Suppressor macrophage treated with lipopolysaccharide for 1 hour (primary cell): ENCODE measurements at regions not wholly inside any gene's neighbourhood (a gene's known extent, or its start where the extent isn't known, plus 50 kb on each side); places are given as distances from the start of the nearest gene placed in this dataset.
"Not testable (repeated sequence)": the region's sequence is repeated elsewhere in the genome, so short reads cannot be mapped to it uniquely, and the experiment has no call there.

Experiments
- DNase-seq, 3 donors: peaks; one replicate each; pipeline ENCODE4 v3.0.0-alpha.2; 2020 to 2022

DNA sequence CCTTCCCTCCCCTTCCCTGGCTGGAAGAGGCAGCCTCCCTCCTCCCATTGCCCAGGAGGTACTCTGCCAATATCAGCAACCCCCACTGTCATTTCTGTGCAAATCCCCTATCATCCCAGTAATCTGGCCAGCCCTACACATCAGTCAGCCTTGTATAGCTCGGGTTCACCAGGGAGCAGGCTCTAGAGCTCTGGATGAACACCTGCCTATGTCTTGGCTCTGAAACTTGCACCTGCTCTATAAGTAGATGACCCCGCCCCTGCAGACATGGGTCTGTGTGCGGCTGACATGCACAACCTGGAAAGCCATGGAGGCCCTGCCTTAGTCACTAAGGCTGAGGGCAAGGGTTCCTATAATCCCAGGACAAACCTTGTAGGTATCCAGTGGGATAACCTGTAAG lies 1042.9 kb downstream of the UQCRFS1 start:
- DNase-seq: no peak

DNA sequence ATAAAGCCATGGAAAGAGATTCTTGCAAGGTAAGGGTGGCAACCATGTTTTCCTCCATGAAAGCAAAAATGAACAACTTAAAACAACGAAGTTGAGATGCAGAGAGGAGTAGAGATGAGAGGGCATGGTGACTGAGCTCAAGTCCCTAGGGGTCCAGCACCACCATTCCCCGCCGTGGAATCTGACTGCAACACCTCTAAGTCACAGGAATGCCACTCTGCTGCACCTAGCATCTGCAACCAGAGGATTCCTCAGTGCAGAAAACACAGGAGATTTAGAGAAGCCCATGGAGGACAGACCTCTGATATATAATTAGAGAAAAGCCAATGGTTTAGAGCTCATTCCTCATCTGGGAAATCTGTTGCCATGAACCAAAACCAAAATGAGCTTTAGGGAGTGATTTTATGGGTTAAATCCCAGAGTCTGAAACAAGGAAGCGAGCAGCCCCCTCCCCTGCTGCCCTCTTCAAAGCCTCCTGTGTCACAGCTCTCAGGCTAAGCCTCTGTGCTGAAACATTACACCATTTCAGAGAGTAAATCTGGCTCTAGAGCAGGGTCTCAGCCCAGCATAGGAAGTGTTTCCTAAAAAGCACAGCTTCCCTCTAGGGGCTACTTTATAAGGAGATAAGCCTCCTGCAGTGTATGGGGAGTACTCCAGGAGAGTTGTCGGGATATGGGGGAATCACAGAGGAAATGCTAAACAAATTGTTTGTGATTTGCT lies 1043.6 kb downstream of the UQCRFS1 start:
- DNase-seq: no peak

DNA sequence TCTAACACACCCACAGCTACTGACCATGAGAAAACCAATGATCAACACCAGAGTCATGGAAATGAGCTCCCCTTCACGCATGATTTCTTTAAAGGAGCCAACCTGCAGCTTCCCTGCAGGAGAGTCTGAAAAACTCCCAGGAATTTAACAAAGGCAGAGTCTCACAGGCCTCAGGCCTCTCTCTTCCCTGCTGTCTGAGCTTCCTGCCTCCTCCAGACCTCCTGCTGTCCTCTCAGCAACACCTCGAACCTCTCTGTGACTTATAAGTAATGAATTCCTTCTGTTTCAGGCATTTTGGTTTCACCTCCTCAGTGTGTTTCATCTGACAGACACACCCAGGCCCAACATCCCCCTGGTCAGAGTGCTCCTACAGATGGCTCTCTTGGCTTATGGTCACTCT lies 1044.4 kb downstream of the UQCRFS1 start:
- DNase-seq: no peak

DNA sequence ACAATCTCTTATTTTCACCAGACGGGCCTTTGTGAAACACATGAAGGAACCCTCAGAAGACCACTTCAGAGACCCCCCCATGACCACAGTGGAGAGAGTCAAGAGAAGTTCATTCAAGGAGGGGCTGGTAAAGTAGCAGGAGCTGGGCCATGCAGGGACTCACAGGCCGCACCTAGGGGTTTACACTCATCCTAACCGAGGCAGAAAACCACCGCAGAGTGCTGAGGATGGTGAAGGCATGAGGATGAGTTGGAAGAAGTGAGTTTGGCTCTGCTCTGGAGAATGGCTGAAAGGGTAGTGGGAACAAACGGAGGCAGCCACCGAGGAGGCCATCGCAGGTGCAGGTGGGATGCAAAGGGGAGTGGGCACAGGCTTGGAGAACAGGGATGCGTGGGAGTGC lies 1046.9 kb downstream of the UQCRFS1 start:
- DNase-seq: no peak

DNA sequence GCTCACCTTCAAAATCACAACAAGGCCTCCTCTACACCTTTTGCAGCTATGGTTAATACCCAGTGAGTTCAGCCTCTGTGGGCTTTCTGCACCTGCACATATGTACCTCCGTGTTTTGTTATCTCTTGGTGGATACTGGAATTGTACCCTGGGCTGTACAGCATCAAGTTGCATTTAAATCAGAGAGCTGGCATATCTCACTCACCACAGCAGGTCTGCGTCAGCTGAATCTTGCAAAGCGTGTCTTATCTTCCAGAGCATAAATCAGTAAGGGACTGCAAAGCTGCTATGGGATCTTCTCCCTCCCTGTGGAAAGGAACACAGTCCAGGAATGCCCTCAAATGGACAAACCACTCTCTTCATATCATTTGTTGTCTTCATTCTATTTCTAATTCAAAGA lies 1048.7 kb downstream of the UQCRFS1 start:
- DNase-seq: no peak

DNA sequence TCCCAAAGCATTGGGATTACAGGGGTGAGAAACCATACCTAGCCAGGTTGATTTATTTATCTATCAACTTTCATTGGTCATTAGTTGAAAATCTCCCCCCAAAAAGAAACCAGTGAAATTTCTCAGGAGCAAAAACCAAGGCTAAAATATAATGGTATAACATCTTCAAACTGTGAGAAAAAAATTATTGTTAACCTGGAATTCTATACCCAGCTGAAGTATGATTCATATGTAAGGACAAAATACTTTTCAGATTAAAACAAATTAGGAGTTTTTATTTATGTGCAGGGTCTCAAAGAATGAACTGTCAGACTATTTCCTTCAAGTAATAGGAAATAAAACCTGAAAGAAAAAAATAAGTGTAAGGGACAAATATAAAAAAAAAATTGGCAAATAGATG lies 1053.9 kb downstream of the UQCRFS1 start:
- DNase-seq: no peak

DNA sequence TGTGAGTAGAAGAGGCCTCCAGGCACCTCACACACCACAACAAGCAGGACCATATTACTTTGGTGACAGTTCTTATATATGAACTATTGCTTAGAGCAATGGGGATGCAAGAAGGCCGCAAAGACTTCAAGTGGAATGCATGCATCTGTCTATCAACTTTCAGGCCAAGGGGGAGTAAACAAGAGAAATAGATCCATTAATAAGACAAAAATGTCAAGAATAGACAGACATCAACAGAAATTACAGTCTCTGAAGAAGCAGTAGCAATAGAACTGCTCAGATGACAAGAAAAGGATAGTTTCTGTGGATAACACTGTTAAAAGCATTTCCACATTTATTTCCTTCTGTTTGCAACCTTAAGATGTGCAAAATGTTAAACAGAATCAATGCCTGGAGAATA lies 1057.7 kb downstream of the UQCRFS1 start:
- DNase-seq: no peak

DNA sequence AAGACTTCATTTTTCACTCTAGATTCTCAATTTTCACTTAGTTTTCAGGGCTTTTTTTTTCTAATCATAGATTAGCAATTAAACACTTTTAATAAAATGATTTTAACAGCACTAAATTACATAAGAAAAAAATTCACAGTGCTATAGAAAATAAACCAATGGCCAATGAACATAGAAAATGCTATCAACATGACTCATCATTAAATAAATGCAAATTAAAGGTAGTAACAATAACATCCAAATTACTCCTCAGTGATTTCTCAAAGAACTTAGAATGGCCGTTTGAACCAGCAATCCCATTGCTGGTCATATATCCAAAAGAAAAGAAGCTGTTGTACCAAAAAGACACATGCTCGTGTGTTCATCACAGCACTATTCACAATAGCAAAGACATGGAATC lies 1058.9 kb downstream of the UQCRFS1 start:
- no peak for DNase-seq

DNA sequence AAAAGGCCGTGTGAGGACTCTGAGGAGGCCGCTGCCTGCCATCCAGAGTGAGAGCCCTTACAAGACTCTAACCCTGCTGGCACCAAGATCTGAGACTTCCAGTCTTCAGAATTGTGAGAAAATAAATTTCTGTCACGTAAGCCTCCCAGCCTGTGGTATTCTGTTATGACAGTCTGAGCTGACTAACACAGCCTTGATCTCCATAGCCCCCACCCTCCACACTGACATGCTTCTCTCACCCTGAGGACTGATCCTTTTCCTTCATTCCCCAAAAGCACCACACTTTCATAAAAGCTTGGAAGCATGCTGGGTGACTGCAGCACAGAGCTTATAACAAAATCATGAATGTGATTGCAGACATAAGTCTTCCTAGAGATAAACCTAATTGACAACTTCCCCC lies 1059.8 kb downstream of the UQCRFS1 start:
- no peak for DNase-seq

DNA sequence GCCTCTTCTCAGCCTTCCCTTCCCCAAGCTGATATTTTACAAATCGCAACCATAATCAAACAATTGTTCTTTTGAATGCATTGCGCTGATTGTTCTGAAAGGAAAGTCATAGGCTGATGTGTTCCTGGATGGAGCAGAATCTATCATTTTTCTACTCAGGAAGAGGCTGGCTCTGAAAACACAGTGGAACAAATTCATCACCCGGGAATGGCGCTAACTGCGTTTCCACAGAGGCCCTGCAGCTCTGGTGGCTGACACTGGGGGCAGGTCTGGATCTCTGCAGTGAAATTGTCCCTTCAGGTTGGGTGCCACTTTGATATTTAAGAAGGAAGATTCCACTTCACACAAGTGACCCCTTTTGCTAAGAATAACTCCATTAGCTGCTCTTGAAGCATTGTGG lies 1060.8 kb downstream of the UQCRFS1 start:
- no peak for DNase-seq

DNA sequence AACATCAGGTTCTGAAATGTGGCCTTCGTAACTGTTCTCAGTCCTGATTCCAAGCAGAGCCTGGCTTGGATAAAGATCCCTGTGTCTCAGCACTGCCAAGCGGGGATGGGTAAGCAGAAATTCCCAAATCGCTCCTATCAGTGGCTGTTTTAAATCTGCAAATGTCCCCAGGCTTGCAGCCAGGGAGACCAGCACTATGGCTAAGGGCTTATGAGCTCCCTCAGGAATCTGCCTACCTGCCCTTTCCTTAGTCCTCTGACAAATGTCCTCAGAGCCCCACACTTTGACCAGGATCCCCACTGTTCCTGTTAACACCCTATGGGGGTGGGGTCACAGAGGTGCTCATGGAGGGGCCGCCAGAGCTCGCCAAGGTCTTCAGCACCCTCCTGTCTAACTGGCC lies 1062.8 kb downstream of the UQCRFS1 start:
- no peak for DNase-seq

DNA sequence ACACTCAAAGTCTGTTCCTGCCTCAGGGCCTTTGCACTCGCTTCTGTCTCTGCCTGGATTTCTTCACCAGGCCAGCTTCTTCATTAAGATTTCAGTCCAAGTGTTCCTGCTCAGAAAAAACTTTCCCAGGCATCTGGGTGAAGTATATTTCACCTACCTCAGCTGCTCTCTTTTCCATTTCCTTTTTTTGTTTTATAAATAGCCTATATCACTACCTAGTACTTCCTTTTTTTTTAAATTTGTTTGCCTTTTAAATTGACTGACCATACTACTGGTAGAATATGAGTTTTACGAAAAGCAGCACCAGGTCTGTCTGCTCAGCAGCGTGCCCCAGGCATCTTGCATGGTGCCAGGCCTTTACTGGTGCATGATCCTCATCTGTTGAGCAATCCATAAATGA lies 1064.4 kb downstream of the UQCRFS1 start:
- DNase-seq: no peak

DNA sequence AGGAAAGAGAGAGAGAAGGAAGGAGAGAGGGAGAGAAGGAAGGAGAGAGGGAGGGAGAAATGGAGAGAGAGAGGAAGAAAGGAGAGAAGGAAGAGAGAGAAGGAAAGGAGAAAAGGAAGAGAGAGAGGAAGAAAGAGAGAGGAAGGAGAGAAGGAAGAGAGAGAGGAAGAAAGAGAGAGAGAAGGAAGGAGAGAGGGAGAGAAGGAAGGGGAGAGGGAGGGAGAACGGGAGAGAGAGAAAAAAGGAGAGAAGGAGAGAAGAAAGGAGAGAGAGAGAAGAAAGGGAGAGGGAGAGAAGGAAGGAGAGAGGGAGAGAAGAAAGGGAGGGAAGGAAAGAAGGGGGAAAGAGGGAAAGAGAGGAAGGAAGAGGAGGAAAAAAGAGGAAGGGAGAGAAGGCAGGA lies 1070.7 kb downstream of the UQCRFS1 start:
- DNase-seq: no peak

DNA sequence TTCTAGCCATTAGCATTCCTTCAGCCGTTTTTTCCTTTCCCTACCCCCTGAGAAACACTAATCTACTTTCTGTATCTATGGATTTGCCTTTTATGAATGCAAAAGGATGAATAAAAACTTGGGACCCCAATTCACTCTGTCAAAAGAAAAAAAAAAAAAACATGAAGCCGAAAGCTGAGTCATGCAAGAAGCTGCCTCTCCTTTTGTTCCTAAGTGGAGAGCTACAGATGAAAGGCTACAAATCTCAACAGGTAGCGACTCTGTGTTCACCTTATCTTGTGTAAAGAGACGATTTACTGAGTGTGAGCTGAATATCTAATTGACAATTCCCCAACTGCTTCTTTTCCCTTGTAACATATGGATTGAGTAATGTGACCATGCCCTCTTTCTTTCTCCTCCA lies 1072.8 kb downstream of the UQCRFS1 start:
- no peak for DNase-seq

DNA sequence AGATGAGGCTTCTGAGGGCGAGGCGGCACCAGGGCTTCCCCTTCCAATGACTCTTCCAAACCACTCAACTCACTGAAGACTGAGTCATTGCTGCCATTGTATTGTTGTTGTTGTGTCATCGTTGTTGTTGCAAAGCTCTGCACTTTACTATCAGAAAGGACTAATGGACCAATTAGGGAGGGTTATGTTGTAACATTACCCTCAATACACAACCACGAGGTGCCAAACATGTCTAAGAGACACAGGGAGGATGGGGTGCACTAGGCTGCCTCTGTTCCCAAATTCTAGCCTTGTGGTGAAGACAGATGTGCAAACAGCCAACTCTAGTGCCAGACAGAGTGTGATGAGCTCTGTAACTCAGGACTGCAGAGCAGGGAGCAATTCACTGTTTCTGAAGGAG lies 1075.2 kb downstream of the UQCRFS1 start:
- DNase-seq: no peak

DNA sequence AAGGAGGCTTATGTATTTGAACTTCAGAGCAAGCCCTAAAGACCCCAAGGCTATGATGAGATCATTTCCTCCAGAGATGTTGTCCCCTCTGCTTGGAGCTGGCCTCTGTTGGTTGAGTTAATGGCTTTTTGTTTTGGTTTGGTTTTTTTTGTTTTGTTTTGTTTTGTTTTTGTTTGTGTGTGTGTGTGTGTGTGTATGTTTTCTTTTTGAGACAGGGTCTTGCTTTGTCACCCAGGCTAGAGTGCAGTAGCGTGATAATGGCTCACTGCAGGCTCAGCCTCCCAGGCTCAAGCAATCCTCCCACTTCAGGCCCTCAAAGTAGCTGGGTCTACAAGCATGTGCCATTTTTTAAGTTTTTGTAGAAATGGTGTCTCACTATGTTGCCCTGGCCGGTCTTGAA lies 1076.2 kb downstream of the UQCRFS1 start:
- no peak for DNase-seq

DNA sequence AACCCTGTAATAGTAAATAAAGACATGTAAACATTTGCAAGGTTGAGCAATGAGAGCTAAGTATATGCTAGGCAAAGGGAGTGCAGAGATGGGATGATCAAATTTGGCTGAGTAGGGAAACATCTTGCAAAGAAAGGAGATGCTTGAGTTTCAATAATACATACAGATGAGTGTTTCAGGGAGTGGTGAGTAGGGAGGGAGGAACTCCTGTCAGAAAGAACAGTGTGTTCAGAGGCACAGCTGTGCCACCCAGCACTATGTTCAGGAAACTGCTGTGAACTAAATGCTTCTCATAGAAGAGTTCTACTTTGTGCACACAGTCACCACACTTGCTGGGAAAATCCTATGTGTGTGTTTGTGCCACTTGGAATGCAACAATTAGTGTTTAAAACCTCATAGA lies 1077.1 kb downstream of the UQCRFS1 start:
- no peak for DNase-seq

DNA sequence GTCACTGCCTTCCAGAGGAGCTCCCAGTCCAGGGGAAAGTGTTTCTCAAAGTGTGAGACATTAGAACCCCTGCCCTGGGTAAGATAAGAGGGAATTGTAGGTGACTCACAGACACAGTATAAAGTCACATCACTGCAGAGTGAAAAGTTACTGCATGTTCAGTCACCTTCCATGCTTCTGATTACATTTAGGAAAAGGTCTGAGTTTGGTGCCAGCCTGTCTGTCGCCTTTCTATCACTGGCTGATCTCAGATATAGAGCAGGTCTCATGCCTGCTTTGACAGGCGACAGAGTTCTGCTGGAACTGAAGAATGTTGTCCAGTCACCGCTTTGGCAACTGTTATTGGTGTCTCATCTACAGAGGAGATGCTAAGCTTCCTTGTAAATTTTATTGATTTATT lies 1078.6 kb downstream of the UQCRFS1 start:
- DNase-seq: no peak

DNA sequence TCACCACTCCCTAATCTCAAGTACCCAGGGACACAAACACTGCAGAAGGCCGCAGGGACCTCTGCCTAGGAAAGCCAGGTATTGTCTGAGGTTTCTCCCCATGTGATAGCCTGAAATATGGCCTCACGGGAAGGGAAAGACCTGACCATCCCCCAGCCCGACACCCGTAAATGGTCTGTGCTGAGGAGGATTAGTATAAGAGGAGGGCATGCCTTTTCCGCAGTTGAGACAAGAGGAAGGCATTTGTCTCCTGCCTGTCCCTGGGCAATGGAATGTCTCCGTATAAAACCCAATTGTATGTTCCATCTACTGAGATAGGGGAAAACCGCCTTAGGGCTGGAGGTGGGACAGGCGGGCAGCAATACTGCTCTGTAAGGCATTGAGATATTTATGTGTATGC lies 1082.1 kb downstream of the UQCRFS1 start:
- not testable (repeated sequence) for DNase-seq

DNA sequence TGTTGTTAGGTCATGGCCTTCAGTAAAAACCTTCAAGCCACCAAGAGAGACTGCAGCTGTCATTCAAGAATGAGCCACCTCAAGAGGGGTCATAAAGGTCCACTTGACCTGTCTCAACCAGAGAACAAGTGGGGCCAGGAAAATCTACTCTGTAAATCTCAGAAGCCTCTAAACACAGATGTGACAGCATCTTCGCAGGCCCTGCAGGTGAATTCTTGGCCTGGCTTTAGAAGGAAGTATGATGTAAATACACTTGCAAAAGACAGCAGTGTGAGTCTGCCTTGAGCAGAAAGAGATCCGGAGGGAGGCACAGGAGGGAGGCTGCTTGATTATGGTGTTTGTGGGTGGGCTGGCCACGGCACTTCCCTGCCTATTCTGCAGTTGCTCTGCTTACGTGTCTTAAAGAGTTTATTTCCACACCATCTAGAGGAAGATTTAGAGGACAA lies 1082.9 kb downstream of the UQCRFS1 start:
- DNase-seq: no peak

DNA sequence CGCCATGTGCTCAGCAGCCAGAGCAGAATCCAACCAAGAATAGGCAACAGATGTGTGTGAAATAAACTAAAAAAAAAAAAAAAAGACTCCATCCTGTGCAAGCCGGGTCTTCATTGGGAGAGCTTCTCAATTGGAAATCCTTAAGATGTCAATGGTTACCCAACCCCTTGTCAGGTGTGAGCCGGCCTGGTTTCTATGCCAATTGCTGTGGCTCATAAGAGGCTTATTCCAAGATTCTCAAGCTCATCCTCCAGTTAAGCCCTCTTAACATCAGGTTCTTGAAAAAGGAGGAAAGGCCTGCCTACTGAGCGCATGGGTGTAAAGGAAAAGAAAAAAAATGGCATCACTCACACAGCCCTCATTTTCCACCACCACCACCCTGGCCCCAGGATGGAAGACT lies 1084.6 kb downstream of the UQCRFS1 start:
- no peak for DNase-seq

DNA sequence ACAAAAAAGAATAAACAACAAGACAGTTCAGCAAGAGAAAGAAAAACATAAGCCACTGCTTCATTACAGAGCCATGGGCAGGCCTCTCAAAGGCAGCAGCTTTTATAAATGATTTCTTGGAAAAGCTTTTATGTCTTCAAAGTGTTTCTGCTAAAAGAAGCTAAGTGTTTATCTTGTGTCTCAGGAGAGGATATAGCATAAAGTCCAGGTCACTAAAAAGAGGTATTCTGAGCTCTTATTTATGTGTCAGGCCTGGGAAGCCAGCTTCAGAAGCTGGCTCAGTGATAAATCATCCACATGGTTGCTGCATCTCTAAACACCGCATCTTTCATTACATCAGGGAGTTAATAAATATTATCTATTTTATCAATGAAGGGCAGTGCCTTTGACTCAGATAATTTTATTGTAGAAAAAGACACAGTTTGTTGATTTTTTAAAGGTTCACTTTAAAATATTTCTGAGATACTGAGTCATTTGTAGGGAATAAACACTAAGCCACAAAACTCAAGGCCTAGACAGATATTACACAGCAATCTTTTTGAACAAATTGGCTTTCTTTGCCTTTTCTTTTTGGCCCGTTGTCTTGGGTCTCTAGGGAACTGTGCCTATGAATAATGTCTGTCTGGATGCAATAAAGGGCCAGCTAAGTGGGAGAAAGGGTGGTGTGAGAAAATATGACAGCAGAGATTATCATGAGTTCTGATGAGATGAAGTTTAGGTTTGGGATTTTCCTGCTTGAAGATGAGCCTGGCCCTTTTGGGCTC lies 1086.6 kb downstream of the UQCRFS1 start:
- DNase-seq: no peak

DNA sequence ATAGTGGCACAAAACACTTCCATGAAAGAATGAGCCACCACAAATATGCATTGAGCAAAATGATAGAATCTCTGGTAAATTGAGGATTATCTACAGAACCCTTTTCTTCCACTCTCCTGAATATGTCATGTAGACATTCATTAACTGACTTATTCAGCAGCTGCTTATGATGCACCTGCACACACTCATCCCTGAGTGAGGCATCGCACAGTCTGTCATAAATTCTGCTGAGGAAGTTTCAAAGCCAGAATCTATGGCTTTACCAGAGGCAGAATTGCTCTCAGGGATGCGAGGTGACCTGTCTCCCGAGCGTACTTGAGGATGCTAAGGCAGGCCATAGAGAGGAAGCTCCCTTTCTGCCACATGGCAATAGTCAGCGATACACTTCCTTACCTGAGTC lies 1090.2 kb downstream of the UQCRFS1 start:
- no peak for DNase-seq

DNA sequence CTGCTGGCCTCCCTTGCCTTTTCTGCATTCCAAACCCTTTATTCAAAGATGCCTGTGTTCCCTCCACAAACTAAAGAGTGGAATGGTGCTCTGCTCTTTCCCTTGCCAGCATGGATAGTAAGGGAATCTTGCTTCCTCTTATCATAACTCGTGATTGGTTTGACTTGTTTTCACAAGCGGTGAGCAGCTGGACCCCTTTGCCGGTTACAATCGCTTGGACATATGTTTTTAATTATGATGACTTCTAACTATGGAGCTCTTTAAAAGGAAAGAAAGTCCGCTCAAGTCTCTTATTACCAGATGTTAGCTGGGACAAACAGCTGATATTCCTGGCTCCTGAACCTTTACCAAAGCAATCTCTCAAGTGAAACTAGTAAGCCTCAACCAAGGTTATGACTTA lies 1094.7 kb downstream of the UQCRFS1 start:
- no peak for DNase-seq

DNA sequence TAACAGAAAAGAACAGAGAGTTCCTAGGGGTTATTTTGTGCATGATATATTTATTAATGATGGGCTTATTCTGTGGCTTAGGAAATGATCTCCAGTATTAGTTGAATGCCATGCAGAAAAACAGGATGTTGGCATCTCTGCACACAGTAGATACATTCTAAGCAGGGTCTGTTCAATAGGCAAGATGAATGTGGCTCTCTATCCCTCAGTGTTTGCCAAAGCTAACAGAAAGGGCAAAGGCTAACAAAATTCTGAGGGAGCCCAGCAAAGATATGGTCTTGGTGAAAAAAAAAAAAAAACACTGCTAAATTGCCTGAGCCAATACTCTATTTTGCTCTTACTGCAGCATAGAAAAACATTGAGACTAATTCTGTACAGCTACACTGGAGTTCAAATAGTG lies 1095.8 kb downstream of the UQCRFS1 start:
- DNase-seq: no peak
